Stimulated activated CD8-positive, alpha-beta memory T cell treated with anti-CD3 and anti-CD28 coated beads, Interleukin-15, amount 100 ng/mL, for 24 hours (primary cell): ENCODE measurements at regions not wholly inside any gene's neighbourhood (a gene's known extent, or its start where the extent isn't known, plus 50 kb on each side); places are given as distances from the start of the nearest gene placed in this dataset.
"Not testable (repeated sequence)": the region's sequence is repeated elsewhere in the genome, so short reads cannot be mapped to it uniquely, and the experiment has no call there.

Experiments used
- DNase-seq: peaks from one replicate; pipeline ENCODE4 v3.0.0-alpha.2; 2020; ENCODE audit warnings: low read depth

DNA sequence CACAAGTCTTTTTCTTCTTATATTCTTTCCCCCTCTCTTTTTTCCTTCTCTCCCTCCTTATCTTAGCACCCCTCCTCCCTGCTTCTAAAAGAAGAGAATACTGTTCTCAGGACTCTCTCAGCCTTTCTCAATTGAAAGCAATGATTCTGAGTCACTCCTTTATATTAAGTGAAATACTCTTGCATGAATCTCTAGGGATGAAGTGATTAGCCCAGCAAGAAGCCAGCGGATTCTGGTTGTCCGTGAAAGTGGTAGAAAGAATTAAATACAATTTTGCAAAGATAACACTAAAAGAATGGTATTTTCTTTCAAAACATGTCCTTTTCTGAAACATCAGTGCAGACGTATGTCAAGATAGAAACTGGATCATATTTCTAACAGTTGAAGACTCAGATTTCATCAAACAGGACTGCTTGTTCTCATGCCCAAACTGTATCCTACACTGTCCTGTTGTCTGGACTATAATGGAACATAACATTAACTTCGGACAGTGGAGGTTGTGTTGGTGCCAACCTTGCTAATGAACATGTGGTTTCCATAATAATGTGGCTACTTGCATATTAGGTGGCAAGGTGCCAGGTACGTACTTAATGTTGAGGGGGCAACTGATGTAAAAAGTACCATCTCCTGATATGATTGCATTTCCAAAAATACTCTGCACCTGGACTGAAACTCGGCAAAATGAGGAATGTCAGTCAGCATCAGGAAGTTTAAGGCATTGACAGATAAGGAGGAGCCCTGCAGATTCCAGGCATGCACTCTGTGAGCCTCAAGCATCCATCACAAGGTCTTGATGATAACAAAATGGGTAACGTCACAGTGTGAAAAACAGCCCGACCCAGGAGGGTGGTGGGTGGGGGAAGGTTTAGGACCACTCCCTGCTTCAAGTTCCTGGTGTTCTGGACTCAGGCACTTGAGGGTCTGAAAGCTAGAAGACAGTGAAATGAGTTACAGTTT is 357.2 kb downstream of the DLEU7 start:
- DNase-seq, result no peak

DNA sequence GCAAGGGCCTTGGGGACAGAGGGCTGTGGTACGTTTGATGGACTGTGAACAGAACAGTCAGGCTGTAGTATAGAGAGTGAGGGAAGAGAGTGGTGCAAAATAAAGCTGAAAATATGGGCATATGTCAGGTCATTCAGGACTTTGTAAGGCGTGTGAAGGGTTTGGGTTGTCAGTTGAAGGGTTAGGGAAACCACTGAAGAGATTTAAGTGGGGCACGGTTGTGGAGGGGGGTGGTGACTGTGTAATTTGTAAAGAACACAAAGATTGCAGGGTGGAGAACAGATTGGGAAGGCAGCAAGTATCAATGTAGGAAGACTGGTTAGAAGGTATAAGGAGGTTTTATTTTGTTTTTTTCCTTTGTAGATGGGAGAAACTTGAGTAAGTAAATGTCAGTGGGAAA is 349.8 kb downstream of the DLEU7 start:
- no peak for DNase-seq

DNA sequence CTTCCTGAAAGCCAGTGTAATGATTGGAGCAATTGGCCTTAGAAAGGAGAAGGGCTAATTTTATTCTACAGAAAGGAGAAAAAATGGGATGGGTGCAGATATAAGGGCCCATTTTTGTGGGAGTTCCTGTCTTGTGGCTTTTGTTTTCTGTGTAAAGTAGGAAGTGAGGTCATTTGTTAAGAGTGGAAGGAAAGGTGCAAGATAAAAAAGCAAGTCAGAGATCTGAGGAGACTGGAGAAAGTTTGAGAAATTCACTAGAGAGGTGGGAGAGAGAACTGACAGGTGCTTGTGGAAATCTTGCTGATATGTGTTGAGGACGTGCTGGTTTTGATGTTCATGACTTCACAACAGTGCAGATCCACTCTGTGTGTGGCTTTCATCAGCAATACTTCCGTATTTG is 349.4 kb downstream of the DLEU7 start:
- DNase-seq, result no peak

DNA sequence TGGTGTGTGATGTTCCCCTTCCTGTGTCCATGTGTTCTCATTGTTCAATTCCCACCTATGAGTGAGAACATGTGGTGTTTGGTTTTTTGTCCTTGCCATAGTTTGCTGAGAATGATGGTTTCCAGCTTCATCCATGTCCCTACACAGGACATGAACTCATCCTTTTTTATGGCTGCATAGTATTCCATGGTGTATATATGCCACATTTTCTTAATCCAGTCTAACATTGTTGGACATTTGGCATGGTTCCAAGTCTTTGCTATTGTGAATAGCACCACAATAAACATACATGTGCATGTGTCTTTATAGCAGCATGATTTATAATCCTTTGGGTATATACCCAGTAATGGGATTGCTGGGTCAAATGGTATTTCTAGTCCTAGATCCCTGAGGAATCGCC is 340.3 kb downstream of the DLEU7 start:
- DNase-seq, result not testable (repeated sequence)

DNA sequence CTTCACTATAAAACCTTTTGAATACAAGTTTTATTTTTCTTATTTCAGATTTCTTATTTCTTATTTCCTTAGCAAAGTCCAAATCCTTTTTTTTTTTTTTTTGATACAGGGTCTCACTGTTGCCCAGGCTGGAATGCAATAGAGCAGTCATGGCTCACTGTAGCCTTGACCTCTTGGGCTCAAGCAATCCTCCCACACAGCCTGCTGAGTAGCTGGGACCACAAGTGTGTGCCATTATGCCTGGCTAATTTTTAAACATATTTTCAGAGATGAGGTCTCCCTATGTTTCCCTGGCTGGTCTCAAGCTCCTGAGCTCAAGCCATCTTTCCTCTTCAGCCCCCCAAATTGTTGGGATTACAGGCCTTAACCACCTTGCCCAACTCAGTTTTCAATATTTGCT is 334.3 kb downstream of the DLEU7 start:
- DNase-seq, result no peak

DNA sequence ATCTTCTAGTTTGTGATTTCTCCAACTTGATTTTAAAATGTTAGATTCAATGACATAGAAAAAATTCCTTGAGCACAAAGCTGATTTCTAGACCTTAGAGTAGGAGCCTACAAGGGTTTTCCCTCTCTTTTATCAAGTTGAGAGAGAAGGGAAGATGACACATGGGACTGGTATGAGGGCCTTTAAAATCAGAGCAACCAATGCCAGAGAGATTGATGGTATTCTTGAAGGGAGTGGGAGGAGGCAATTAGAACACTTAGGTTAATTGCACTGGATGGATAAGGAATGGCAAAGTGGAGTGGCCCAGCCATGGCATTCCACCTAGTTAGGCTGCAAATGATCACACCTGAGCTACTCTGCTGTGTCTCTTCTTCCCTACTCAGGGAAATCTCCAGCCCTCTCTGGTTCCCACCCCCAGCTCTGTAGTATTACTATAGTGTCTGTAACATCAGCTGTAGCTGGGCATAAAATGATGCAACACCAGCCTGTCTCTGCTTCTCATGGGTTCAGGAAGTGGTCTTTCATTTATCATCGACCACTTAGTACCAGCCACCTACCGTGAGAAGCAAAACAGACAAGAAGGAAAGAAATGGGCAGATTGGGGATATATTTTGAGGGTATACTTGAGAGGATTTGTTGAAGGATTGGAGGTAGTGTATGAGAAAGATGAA is 333.6 kb downstream of the DLEU7 start:
- no peak for DNase-seq

DNA sequence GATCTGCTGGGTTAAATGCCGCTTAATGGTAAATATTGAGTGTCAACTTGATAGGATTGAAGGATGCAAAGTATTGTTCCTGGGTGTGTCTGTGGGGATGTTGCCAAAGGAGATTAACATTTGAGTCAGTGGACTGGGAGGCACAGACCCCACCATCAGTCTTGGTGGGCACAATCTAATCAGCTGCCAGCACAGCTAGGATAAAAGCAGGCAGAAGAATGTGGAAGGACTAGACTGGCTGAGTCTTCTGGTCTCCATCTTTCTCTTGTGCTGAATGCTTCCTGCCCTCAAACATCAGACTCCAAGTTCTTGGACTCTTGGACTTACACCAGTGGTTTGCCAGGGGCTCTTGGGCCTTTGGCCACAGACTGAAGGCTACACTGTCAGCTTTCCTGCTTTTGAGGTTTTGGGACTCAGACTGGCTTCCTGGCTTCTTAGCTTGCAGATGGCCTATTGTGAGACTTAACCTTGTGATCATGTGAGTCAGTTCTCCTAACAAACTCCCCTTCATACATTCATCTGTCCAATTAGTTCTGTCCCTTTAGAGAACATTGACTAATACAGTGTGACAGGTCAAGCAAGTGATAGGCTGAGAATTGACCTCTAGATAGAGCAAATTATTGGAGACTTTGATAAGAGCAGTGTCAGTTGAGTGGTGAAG is 332.5 kb downstream of the DLEU7 start:
- not testable (repeated sequence) for DNase-seq

DNA sequence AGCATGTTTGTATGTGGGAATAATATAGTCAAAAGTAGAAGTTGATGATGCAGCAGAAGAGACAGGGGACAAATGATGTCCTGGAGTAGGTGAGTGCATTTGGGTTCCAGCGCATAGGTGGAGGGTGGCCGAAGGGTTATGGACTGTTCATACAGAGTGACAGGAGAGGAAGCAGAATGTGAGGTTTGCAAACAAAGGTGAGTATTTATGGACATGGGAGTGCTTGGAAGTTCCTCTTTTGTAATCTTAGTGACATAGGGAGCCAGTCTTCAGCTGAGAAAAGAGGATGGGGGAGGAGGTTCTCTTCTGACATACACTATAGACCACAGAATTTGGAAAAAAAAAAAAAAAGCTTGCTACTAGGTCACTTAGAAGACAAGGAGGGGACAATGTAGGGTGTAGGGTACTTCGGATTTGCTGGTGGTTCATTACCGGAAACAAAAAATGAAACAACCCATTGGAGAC is 331.6 kb downstream of the DLEU7 start:
- DNase-seq, result no peak

DNA sequence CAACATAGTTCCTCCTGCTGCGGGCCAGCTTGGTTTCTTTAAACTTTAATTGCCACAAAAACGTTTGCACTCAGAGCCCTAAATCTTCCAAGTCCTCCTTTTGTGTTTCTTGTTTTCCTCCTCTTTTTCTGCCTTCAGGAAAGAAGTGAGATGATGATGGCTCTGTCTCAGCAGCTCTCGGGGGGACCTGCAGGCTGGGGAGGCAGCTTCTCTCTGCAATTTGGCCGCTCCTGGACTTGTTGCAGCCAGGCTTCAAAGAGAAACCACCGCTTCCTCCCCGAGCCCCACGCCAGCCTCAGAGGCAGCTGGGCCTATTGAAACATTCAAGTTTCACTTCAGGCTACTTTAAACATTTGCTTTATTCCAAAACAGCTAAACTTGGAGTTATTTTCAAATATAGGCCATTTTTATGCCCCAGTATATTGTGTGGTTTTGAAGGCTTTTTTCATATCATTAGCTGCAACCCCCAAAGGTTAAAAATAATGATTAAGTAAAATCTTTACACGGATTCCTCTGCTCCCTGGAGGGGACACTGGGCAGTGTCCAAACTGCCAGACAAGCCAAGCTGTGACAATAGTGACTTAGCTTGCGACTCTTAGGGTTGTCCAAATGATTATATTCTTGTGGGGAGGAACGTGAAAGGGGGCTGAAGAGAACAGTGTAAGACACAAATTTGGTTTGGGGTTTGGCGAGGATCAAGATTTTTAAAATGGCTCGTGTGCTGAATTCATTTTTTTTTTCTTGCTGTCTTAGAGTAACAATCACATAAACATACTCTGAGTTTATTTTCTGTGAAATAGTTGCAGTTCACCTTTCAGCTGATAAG is 330.8 kb downstream of the DLEU7 start:
- DNase-seq, result no peak

DNA sequence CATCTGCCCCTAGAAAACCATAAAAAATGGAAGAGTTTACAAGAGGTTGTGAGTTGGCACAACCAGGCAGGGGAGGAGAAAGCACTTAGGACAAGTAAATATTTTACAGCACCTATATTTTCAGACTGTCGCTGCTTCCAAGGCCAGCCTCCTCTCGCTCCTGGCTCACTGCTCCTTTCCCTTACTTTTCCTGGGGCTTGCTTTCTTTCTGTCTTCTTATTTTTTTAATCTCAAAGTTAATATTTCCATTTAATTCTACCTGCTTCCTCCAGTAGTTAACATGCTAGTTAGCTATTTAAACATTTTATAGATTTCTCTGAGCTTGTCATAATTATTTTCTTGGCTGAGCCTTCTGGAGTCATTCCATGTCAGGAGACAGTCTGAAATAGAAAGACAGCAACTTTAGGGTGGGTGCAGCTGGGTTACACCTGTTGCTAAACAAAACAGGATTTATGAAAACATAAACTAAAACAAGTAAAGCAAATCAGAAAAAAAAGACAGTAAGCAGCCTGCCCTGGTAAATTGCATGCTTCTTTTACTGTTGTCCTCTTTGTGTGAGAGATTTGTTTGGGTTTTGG is 330.1 kb downstream of the DLEU7 start:
- DNase-seq, result no peak

DNA sequence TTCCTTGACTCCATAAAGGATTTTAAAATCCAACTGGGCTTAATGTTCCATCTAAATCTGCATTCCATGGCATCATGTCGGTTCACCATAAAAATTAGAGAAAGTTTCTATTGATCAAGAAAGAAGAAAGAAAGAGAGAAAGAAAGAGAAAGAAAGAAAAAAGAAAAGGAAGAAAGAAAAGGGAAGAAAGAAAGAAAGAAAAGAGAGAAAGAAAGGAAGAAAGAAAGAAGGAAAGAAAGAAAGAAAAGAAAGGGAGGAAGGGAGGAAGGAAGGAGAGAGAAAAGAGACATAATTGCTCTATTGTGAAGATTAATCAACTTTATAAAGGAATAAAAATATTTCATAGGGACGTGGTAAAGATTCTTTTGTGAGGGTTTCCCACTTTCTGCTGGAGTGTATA is 329.2 kb downstream of the DLEU7 start:
- no peak for DNase-seq

DNA sequence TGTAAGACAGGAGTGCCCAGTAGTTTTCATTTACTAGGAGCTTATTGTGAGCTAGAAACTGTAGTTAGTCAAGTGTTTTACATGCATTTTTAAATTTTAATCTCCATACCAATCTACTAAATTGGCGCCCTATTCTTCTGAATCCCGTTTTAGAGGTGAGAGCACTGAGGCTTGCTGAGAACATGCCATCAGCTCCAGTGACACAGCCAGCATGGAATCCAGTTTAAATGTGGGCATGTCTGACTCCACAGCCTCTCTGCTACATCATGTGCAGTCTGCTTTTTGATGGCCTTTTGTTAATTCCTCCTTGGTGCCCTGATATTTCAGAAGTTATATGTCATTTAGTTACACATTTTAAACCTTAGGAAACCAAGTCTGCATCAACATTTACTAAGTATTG is 325.4 kb downstream of the DLEU7 start:
- no peak for DNase-seq

DNA sequence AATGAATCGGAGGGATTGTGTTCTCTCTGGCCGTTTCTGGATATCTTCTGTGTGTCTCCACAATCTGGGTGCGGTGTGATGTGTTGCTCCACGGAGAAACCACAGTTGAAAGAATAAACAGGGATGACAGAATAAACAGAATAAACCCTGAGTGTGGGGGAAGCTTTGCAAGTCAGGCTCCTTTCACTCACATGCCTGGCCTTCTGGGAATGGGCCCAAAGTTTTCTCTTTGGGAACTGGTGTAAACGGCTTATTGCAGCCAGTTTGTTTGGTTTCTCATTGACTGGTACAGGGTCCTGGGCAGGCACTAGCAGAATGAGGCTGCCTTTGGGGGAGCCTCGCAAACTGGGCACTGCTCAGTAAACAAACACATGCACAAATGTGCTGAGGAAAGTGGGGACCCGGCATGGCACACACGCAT is 324.7 kb downstream of the DLEU7 start:
- no peak for DNase-seq

DNA sequence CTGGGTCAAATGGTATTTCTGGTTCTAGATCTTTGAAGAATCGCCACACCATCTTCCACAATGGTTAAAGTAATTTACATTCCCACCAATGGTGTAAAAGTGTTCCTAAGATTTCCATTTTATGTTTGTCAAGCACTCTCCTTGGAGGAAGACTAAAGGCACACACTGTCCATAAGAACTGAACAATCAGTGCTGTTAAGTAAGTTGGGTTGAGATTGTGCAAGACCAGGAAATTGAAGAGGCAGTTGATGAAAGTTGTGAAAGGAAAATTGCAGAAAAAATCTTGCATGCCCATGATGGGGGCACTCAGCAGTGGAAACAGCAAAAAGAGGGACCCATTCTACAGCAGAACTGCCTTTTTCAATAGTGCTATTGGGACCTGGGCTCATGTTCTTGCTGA is 323.6 kb downstream of the DLEU7 start:
- no peak for DNase-seq

DNA sequence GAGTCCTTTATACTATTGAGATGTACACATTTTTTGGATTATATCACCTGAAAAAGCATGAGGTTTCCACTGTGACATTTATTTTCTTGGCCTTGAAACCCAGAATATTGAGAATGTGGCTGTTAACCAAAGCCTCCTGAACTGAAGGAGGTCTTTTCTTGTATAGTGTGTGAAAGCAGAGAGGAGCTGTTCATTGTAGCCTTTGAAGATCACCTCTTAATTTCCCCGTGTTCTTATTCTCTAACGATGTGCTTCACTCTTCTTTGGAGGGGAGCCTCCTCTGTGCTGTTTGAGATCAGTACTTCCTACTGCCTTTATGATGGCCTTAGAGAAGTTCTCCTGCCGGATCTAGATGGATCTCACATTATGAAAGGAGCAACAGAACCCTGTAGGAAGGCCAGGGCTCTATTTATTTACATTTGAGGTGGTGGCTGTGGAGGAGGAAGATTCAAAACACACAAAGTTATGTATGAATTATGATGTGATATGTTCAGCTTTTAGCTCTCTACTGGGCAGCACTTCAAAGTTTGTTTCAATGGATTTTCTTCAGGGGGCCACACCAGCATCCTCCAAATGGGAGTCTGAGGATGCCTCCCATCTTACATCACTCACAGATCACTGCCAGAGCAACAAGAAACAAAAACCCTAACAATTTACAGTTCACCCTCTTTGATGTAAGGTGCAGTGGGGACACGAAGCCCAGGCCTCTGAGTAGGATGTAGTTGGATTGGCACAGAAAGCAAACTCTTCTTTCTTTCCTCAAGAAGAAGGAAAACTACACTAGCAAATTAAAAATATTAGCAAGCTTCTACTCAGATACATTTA is 322.3 kb downstream of the DLEU7 start:
- DNase-seq, result no peak

DNA sequence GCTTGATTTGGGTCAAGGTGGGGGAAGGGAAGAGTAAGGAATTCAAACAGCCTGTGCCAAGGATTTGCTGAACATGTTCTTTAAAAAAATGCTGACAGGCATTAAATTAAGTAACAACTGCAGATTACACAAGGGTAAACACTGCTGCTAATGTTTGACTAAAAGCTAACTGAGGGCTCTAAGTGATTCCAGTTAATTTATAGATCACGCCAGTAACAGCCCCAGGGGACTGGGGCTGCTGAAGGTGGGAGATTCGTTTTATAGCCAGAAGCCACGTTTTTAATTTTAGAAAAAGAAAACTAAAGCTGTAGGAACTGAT is 321.7 kb downstream of the DLEU7 start:
- DNase-seq, result no peak

DNA sequence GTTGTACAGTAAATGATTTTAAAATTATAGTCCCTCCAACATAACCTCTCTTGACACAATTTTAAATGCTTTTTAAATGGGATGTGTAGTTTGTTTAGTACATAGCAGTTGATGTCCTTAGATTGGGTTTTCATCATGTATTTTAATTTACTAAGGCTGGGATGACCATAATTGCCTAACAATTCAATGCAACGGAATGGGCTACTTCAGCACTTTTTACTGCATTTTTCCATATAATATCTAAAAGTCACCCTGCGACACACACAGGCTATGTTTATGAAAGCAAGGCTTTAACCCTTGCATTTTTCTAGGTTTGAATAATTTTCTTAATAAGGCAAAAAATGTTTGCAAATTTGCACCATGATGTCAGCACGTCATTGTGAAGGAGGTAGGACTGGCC is 321.0 kb downstream of the DLEU7 start:
- no peak for DNase-seq

DNA sequence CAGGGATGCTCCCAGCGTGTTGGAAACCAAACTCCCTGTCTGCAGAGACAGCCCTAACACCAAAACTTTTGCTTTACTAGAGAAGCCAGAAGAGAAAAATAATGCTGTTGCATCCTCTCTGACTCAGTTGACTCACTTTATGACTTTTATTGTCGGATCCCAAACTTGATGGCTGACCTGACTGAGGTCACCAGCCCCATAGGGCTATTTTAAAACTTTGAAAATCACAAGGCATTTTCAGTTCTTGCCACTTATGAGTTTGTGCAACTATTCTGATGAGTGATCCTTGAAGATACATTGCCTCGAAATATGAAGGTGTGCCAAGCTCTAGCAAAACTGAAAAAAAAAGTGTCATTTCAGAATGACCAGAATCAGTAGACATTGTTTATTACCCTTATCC is 320.2 kb downstream of the DLEU7 start:
- no peak for DNase-seq

DNA sequence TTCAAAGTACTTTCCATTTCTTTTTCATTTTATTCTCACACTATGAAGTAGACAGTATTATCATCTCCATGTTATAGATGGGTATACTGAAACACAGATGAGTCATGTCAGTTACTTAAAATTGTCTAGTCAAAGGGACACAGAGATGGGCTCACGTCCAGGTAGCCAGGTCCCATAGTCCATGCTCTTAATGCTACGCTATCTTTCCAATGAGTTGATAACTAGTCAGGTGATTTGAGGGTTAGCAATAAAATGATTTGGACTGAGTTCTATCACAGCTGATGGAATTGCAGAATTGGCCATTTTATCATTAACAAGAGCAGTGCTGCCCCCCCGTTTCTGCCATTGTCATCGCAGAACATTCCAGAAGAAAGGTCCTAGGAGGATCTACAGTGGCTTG is 318.9 kb downstream of the DLEU7 start:
- DNase-seq, result no peak

DNA sequence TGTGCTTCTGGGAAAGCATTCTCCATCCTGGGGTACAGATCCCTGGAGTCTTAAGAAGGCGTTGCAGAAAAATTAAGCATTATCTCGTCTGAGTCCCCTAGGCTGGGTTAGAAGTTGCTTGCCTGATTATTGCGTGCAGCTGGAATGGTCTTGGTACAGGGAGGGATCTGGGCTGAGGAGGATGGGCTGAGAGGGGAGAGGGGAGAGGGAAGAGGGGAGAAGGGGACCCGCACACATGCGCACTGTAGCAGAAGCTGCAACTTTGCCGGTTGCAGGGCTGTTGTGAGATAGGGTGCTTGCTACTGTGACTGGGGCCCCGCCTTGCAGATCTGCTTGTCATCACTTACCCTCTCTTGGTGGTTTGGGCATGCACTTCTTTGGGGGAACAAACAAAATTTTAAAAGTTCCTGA is 316.8 kb downstream of the DLEU7 start:
- DNase-seq, result no peak

DNA sequence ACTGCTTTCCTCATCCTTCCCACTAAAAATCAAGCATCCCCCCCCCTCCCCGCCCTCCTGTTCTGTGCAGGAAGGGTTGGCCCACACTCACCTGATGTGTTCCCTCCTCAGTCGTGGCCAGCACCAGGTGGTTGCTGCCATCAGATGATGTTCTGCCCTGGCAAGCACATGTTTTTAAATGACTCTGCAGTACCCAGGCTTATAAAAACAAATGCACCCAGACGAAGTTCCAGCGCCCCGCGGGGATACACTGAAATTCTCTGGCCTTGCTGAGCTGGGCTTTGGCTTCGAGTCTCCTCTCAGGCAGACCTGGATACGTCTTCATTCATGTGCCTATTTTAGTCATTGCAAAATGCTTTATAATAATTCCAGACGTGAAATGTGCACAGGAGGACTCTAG is 316.3 kb downstream of the DLEU7 start:
- DNase-seq, result no peak
